PC-9 (cell line): ENCODE measurements at regions not wholly inside any gene's neighbourhood (a gene's known extent, or its start where the extent isn't known, plus 50 kb on each side); places are given as distances from the start of the nearest gene placed in this dataset.

ENCODE experiments used
- BruUV-seq: library from RNA; stranded (reverse); fragments of 400-500 nt; replicated peaks from 2 replicates; lab custom pipeline; 2021; lab: Mats Ljungman, UMichigan
- CTCF ChIA-PET: fragments of 300-600 bp; sonication (Branson Sonifier 250); formaldehyde crosslinking; loops from one replicate; lab custom pipeline; 2022; ENCODE audit warnings: antibody characterized with exemption; lab: Charles Lee
- POLR2A ChIA-PET: fragments of 300-600 bp; sonication (Branson Sonifier 250); formaldehyde crosslinking; loops from one replicate; lab custom pipeline; 2022; ENCODE audit warnings: antibody characterized with exemption; ENCODE audit not compliant: unreplicated experiment; lab: Charles Lee
- DNase-seq, 2 experiments: peaks; one replicate each; pipeline versions ENCODE4 v3.0.0 to v3.0.0-alpha.2; 2015 to 2022; ENCODE audit warnings: mixed read lengths in 1 of 2
- H2AFZ ChIP-seq: fragments of 200-600 bp; sonication (generic); 2 replicates; pipeline ENCODE4 v1.8.1; 2017; ENCODE audit warnings: antibody characterized with exemption
- H3F3A ChIP-seq: fragments of 200-600 bp; sonication (generic); 2 replicates; pipeline ENCODE4 v1.8.1; 2017; ENCODE audit warnings: antibody characterized with exemption, mild to moderate bottlenecking, low read depth; ENCODE audit not compliant: insufficient read depth
- H3K27ac ChIP-seq: fragments of 200-600 bp; sonication (generic); 2 replicates; pipeline ENCODE4 v1.6.1; 2016; ENCODE audit warnings: mixed run types
- H3K27me3 ChIP-seq: fragments of 200-600 bp; sonication (generic); 2 replicates; pipeline ENCODE4 v1.6.1; 2016; ENCODE audit warnings: low read depth, mixed run types; ENCODE audit not compliant: insufficient read depth
- H3K36me3 ChIP-seq: fragments of 200-600 bp; sonication (generic); 2 replicates; pipeline ENCODE4 v1.6.1; 2016; ENCODE audit warnings: low read depth, mixed run types
- H3K4me1 ChIP-seq: fragments of 200-600 bp; sonication (generic); replicated peaks from 2 replicates; pipeline ENCODE4 v1.6.1; 2016; ENCODE audit warnings: mixed run types; ENCODE audit not compliant: insufficient read depth
- H3K4me2 ChIP-seq: fragments of 200-600 bp; sonication (generic); 2 replicates; pipeline ENCODE4 v1.6.1; 2017; ENCODE audit warnings: mixed run types
- H3K4me3 ChIP-seq: fragments of 200-600 bp; sonication (generic); 2 replicates; pipeline ENCODE4 v1.6.1; 2016; ENCODE audit warnings: mixed run types
- H3K79me2 ChIP-seq: fragments of 200-600 bp; sonication (generic); 2 replicates; pipeline ENCODE4 v1.6.1; 2017; ENCODE audit warnings: low read depth, mixed run types
- H3K9me2 ChIP-seq: fragments of 200-600 bp; sonication (generic); 2 replicates; pipeline ENCODE4 v1.8.1; 2017; ENCODE audit warnings: mild to moderate bottlenecking; ENCODE audit not compliant: insufficient read depth
- H3K9me3 ChIP-seq: fragments of 200-600 bp; sonication (generic); 2 replicates; pipeline ENCODE4 v1.8.1; 2016; ENCODE audit warnings: low read depth; ENCODE audit not compliant: insufficient read depth
- H4K20me1 ChIP-seq: fragments of 200-600 bp; sonication (generic); 2 replicates; pipeline ENCODE4 v1.8.1; 2017; ENCODE audit not compliant: insufficient read depth
- EZH2 ChIP-seq: fragments of 200-600 bp; sonication (generic); IDR thresholded peaks from 2 replicates; pipeline ENCODE4 v1.8.0; 2017; ENCODE audit warnings: antibody characterized with exemption, low read depth
- intact Hi-C: fragments of 100-400 bp; cut with micrococcal nuclease; formaldehyde crosslinking; loops from one replicate; pipeline ENCODE4 v1.10.0; 2022; ENCODE audit not compliant: unreplicated experiment
- TF ChIP-seq, protein P1 (sequence below): fragments of 200-600 bp; sonication (generic); conservative IDR thresholded peaks from 2 replicates; pipeline ENCODE4 v1.6.1; 2017; ENCODE audit warnings: mixed run types, antibody characterized with exemption, mild to moderate bottlenecking, moderate library complexity

DNA sequence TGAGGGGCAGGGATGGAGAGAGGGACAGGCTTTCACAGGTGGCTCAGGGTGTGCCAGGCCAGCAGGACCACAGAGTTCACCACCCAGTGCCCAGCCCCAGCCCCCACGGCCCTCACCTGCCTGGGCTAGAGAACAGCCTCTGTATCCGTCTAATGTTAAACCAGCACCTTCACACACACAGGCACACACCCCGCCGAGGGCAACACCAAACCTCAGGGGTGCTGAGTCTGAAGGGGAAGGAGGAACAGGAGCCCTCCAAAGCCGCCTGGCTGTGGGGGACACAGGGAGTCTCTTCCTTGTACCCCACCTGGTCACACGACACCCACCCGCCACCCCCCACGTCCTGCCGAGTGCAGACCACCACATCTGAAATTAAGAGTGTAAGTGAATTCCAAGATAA lies 205.8 kb upstream of the SALL3 start:
- intact Hi-C loops: no loop called here
- CTCF ChIA-PET: no interaction called here

GRCh38 chr18:78774741-78775141 lies 204.9 kb upstream of the SALL3 start:
- TF ChIP-seq, protein P1, sequence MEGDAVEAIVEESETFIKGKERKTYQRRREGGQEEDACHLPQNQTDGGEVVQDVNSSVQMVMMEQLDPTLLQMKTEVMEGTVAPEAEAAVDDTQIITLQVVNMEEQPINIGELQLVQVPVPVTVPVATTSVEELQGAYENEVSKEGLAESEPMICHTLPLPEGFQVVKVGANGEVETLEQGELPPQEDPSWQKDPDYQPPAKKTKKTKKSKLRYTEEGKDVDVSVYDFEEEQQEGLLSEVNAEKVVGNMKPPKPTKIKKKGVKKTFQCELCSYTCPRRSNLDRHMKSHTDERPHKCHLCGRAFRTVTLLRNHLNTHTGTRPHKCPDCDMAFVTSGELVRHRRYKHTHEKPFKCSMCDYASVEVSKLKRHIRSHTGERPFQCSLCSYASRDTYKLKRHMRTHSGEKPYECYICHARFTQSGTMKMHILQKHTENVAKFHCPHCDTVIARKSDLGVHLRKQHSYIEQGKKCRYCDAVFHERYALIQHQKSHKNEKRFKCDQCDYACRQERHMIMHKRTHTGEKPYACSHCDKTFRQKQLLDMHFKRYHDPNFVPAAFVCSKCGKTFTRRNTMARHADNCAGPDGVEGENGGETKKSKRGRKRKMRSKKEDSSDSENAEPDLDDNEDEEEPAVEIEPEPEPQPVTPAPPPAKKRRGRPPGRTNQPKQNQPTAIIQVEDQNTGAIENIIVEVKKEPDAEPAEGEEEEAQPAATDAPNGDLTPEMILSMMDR: no peak
- TF ChIP-seq EZH2: no peak
- intact Hi-C loops: no loop called here
- no peak overlapping the region for H3K4me2 ChIP-seq
- peaks cover 97% of the 10 kb centered on the region for H3K27me3 ChIP-seq
- no peaks in the 10 kb centered on the region for H3K79me2 ChIP-seq
- H3K4me3 ChIP-seq: no peak overlapping the region
- ChIA-PET POLR2A (no interaction called here), CTCF (no interaction called here)
- H3K9me3 ChIP-seq: no peaks in the 10 kb centered on the region
- no peak overlapping the region for H2AFZ ChIP-seq
- no peaks in the 10 kb centered on the region for H3K36me3 ChIP-seq
- no peak for DNase-seq
- H3K4me1 ChIP-seq: no peaks in the 10 kb centered on the region
- BruUV-seq: no TSS peak
- H3F3A ChIP-seq: no peaks in the 10 kb centered on the region
- H3K9me2 ChIP-seq: no peaks in the 10 kb centered on the region
- no peak overlapping the region for H3K27ac ChIP-seq
- no peaks in the 10 kb centered on the region for H4K20me1 ChIP-seq

More for the DNA sequence above, 205.8 kb upstream of the SALL3 start:
- TF ChIP-seq, protein P1: no peak
- no peaks in the 10 kb centered on the region for H3K4me1 ChIP-seq
- no peaks in the 10 kb centered on the region for H3F3A ChIP-seq
- H3K79me2 ChIP-seq: no peaks in the 10 kb centered on the region
- BruUV-seq: no TSS peak
- POLR2A ChIA-PET: no interaction called here
- peaks cover 97% of the 10 kb centered on the region for H3K27me3 ChIP-seq
- no peaks in the 10 kb centered on the region for H3K36me3 ChIP-seq
- H3K4me2 ChIP-seq: no peak overlapping the region
- no peaks in the 10 kb centered on the region for H4K20me1 ChIP-seq
- no peaks in the 10 kb centered on the region for H3K9me3 ChIP-seq
- H3K27ac ChIP-seq: no peak overlapping the region
- H2AFZ ChIP-seq: no peak overlapping the region
- H3K4me3 ChIP-seq: no peak overlapping the region
- DNase-seq: no peak
- no peaks in the 10 kb centered on the region for H3K9me2 ChIP-seq

DNA sequence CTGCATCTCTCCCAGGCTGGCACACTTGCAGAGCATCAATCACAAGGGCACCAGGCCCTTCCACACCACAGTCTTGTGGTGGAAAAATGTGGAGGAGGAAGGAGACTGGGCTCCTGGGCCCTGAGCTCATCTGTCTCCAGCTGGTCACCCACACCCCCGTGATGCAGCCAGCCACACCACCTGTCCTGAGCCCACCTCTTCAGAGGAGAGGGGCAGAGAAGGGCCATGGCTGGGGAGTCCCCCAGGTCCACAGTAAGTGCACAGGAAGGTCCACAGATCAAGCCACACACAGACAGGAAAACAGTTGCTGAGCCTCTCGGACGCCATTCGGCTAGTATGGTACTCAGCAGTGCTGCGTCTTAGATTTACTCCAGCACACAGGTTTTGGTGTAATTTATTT lies 203.5 kb upstream of the SALL3 start:
- no peaks in the 10 kb centered on the region for H3F3A ChIP-seq
- H3K9me2 ChIP-seq: no peaks in the 10 kb centered on the region
- H3K36me3 ChIP-seq: no peaks in the 10 kb centered on the region
- intact Hi-C loops: no loop called here
- no TSS peak for BruUV-seq
- no peaks in the 10 kb centered on the region for H4K20me1 ChIP-seq
- DNase-seq: no peak
- no peaks in the 10 kb centered on the region for H3K79me2 ChIP-seq
- H3K27ac ChIP-seq: no peak overlapping the region
- H3K9me3 ChIP-seq: no peaks in the 10 kb centered on the region
- no peak for TF ChIP-seq EZH2
- TF ChIP-seq, protein P1: no peak
- H3K4me2 ChIP-seq: no peak overlapping the region
- ChIA-PET POLR2A (no interaction called here), CTCF (no interaction called here)
- H3K4me1 ChIP-seq: no peaks in the 10 kb centered on the region
- peaks cover 97% of the 10 kb centered on the region for H3K27me3 ChIP-seq
- H2AFZ ChIP-seq: no peak overlapping the region
- no peak overlapping the region for H3K4me3 ChIP-seq
